HepG2 (cell line): ENCODE measurements at regions not wholly inside any gene's neighbourhood (a gene's known extent, or its start where the extent isn't known, plus 50 kb on each side); places are given as distances from the start of the nearest gene placed in this dataset.

Experiments used
- ATAC-seq: fragments of 200-7000 bp; cut with Tn5 transposase; 3 replicates; pipeline ENCODE4 v1.9.1; 2020; ENCODE audit warnings: mild to moderate bottlenecking, moderate library complexity
- BruUV-seq: library from RNA; stranded (reverse); fragments of 400-500 nt; replicated peaks from 2 replicates; lab custom pipeline; 2021; lab: Mats Ljungman, UMichigan
- CTCF ChIA-PET: fragments of 300-600 bp; formaldehyde crosslinking; extraction: SDS; loops from one replicate; lab custom pipeline; 2021; ENCODE audit warnings: low total read pairs, inconsistent platforms, low intra/inter-chr PET ratio; lab: Yijun Ruan, JAX
- POLR2A ChIA-PET: fragments of 350-600 bp; sonication (Branson Sonifier 250); formaldehyde crosslinking; loops from one replicate; lab custom pipeline; 2020; ENCODE audit warnings: antibody characterized with exemption, inconsistent platforms; lab: Yijun Ruan, JAX
- DNase-seq: peaks from one replicate; pipeline ENCODE4 v3.0.0-alpha.2; 2015; ENCODE audit warnings: low spot score
- FAIRE-seq: peaks from 3 replicates; lab custom pipeline; 2011; peaks lifted over from hg19 to GRCh38; lab: Jason Lieb, UNC
- H2AFZ ChIP-seq: one replicate; pipeline ENCODE4 v1.6.1; 2011; ENCODE audit warnings: low read length, inconsistent platforms
- H3K27ac ChIP-seq: fragments of 300-600 bp; 3 replicates; pipeline ENCODE4 v1.8.0; 2011; ENCODE audit warnings: mixed run types, mild to moderate bottlenecking, mixed read lengths, low read length, inconsistent platforms; ENCODE audit not compliant: insufficient read depth; ENCODE audit errors: extremely low read length
- H3K27me3 ChIP-seq, 2 experiments: fragments of 200-600 bp in 1 of 2; 2 replicates in 1 of 2; 3 replicates in 1 of 2; pipeline versions ENCODE4 v1.6.0 to v1.8.0; 2011; ENCODE audit warnings: low read length in 2 of 2, mild to moderate bottlenecking in 2 of 2, moderate library complexity in 2 of 2, inconsistent platforms in 1 of 2; ENCODE audit not compliant: insufficient read depth in 2 of 2, control insufficient read depth in 1 of 2
- H3K36me3 ChIP-seq, 2 experiments: fragments of 200-600 bp in 1 of 2; replicated peaks in 1 of 2; 2 replicates in 1 of 2; 3 replicates in 1 of 2; pipeline versions ENCODE4 v1.5.1 to v1.8.0; 2011; ENCODE audit warnings: low read length in 2 of 2, inconsistent platforms in 1 of 2; ENCODE audit not compliant: insufficient read depth in 2 of 2, control insufficient read depth in 1 of 2
- H3K4me1 ChIP-seq: 2 replicates; pipeline ENCODE4 v1.5.1; 2012; ENCODE audit warnings: low read length, inconsistent platforms; ENCODE audit not compliant: insufficient read depth
- H3K4me2 ChIP-seq: 2 replicates; pipeline ENCODE4 v1.6.0; 2011; ENCODE audit warnings: low read depth, low read length, inconsistent platforms
- H3K4me3 ChIP-seq, 3 experiments: fragments of 200-600 bp in 1 of 3; sonication (generic), shearing (Covaris generic) in 1 of 3; replicated peaks in 1 of 3; 2 replicates each; pipeline ENCODE4 v1.5.1; 2011 to 2016; ENCODE audit warnings: low read length in 3 of 3, inconsistent platforms in 2 of 3, low read depth in 2 of 3, mild to moderate bottlenecking in 2 of 3, control low read depth in 1 of 3, mixed read lengths in 1 of 3; ENCODE audit not compliant: insufficient read depth in 1 of 3
- H3K79me2 ChIP-seq: one replicate; pipeline ENCODE4 v1.6.1; 2011; ENCODE audit warnings: low read length, inconsistent platforms; ENCODE audit not compliant: insufficient read depth
- H3K9ac ChIP-seq: 2 replicates; pipeline ENCODE4 v1.6.0; 2011; ENCODE audit warnings: mild to moderate bottlenecking, low read depth, low read length, inconsistent platforms; ENCODE audit not compliant: insufficient read depth
- H3K9me3 ChIP-seq: 2 replicates; pipeline ENCODE4 v1.5.1; 2012; ENCODE audit warnings: mild to moderate bottlenecking, low read length
- H4K20me1 ChIP-seq: 2 replicates; pipeline ENCODE4 v1.6.0; 2011; ENCODE audit warnings: inconsistent platforms, mild to moderate bottlenecking, low read length, moderate library complexity; ENCODE audit not compliant: insufficient read depth
- CREM ChIP-seq, 2 experiments: sonication (generic) in 1 of 2; formaldehyde crosslinking in 1 of 2; IDR thresholded peaks; 2 replicates each; pipeline versions ENCODE4 v1.4.0 to v1.6.1; 2016 to 2020; ENCODE audit warnings: antibody characterized with exemption in 1 of 2, mild to moderate bottlenecking in 1 of 2, missing genetic modification reagents in 1 of 2
- FOXO1 ChIP-seq: sonication (generic); formaldehyde crosslinking; IDR thresholded peaks from 2 replicates; pipeline ENCODE4 v1.4.0; 2020; ENCODE audit warnings: missing genetic modification reagents
- HDAC2 ChIP-seq: sonication (generic); formaldehyde crosslinking; IDR thresholded peaks from 2 replicates; pipeline ENCODE4 v1.4.0; 2020; ENCODE audit warnings: missing genetic modification reagents
- HOXA7 ChIP-seq: sonication (generic); formaldehyde crosslinking; IDR thresholded peaks from 2 replicates; pipeline ENCODE4 v1.8.1; 2022; ENCODE audit warnings: mild to moderate bottlenecking, missing genetic modification reagents, moderate library complexity
- IRX3 ChIP-seq: sonication (generic); formaldehyde crosslinking; IDR thresholded peaks from 2 replicates; pipeline ENCODE4 v1.8.1; 2023; ENCODE audit warnings: mild to moderate bottlenecking, low read depth, missing genetic modification reagents, borderline replicate concordance
- KLF9 ChIP-seq: IDR thresholded peaks from 2 replicates; pipeline ENCODE4 v1.6.1; 2016; ENCODE audit warnings: low read depth
- MIXL1 ChIP-seq: IDR thresholded peaks from 2 replicates; pipeline ENCODE4 v1.6.1; 2016
- POLR2AphosphoS2 ChIP-seq: IDR thresholded peaks from 2 replicates; pipeline ENCODE4 v1.6.1; 2011; ENCODE audit warnings: low read depth, low read length, improper control_type of control experiment
- SIX1 ChIP-seq: sonication (generic); formaldehyde crosslinking; IDR thresholded peaks from 2 replicates; pipeline ENCODE4 v1.4.0; 2020; ENCODE audit warnings: missing genetic modification reagents, borderline replicate concordance
- SMAD9 ChIP-seq: sonication (generic); formaldehyde crosslinking; IDR thresholded peaks from 2 replicates; pipeline ENCODE4 v1.5.1; 2020; ENCODE audit warnings: mild to moderate bottlenecking, missing genetic modification reagents
- YEATS2 ChIP-seq: sonication (generic); formaldehyde crosslinking; IDR thresholded peaks from 2 replicates; pipeline ENCODE4 v1.4.0; 2020; ENCODE audit warnings: missing genetic modification reagents, borderline replicate concordance
- ZMYM4 ChIP-seq: sonication (generic); formaldehyde crosslinking; IDR thresholded peaks from 2 replicates; pipeline ENCODE4 v1.8.1; 2023; ENCODE audit warnings: mild to moderate bottlenecking, missing genetic modification reagents
- ZNF224 ChIP-seq: sonication (generic); formaldehyde crosslinking; IDR thresholded peaks from 2 replicates; pipeline ENCODE4 v1.5.0; 2020; ENCODE audit warnings: mild to moderate bottlenecking, missing genetic modification reagents
- ZNF256 ChIP-seq: sonication (generic); formaldehyde crosslinking; conservative IDR thresholded peaks from 2 replicates; pipeline ENCODE4 v1.4.0; 2020; ENCODE audit warnings: missing genetic modification reagents
- ZNF543 ChIP-seq: sonication (generic); formaldehyde crosslinking; IDR thresholded peaks from 2 replicates; pipeline ENCODE4 v1.4.0; 2020; ENCODE audit warnings: mild to moderate bottlenecking, missing genetic modification reagents
- ZNF605 ChIP-seq: sonication (generic); formaldehyde crosslinking; IDR thresholded peaks from 2 replicates; pipeline ENCODE4 v1.8.0; 2022; ENCODE audit warnings: mild to moderate bottlenecking, missing genetic modification reagents
- WGBS: methylation state at CpG from one replicate; pipeline ENCODE4 v1.1.6; 2017; ENCODE audit warnings: low lambda C conversion rate; 5-methylcytosine and 5-hydroxymethylcytosine counted together
- in situ Hi-C: cut with HindIII; loops from 2 replicates; pipeline ENCODE4 v1.10.0; 2017; ENCODE audit warnings: low pct_unique_long_range_greater_than_20kb; ENCODE audit not compliant: extremely low pct_ligation_motif_present
- intact Hi-C: fragments of 100-400 bp; cut with micrococcal nuclease; formaldehyde crosslinking; loops from one replicate; pipeline ENCODE4 v1.10.0; 2022; ENCODE audit not compliant: unreplicated experiment
- TF ChIP-seq, protein P1 (sequence below): sonication (generic); formaldehyde crosslinking; conservative IDR thresholded peaks from 2 replicates; pipeline ENCODE4 v1.8.0; 2022; ENCODE audit warnings: mild to moderate bottlenecking, moderate library complexity, missing genetic modification reagents
- TF ChIP-seq, protein P2 (sequence below), 2 experiments: sonication (generic) in 1 of 2; formaldehyde crosslinking in 1 of 2; IDR thresholded peaks; 2 replicates each; pipeline versions ENCODE4 v1.4.0 to v1.6.1; 2018 to 2020; ENCODE audit warnings: missing genetic modification reagents in 2 of 2, borderline replicate concordance in 1 of 2, low read depth in 1 of 2, mild to moderate bottlenecking in 1 of 2, missing biosample characterization in 1 of 2

DNA sequence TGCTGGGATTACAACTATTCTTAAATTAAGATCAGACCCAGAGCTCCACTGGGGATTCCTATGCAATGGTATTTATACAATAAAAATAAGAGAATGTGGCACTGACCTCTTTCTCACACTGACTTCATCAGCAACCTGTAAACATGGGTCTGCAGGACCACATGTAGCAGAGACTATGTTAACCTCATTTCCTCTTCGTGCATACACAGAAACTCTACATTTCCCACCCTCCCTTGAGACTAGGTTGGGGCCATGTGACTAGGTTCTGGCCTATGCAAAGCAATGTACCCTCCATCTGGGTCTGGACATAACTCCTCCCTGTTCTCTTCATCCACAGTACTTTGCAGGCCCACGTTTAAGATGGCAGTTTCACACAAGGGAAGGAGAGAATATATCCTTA, 514.4 kb upstream of the CHAC2 start:
- no peak overlapping the region for H3K4me3 ChIP-seq
- no peak for ATAC-seq
- no peak for FAIRE-seq
- H4K20me1 ChIP-seq: no peaks in the 10 kb centered on the region
- H3K27ac ChIP-seq: no peak overlapping the region
- H3K36me3 ChIP-seq: no peaks in the 10 kb centered on the region
- in situ Hi-C loops (no loop called here), intact Hi-C loops (no loop called here)
- no peaks in the 10 kb centered on the region for H3K27me3 ChIP-seq
- CTCF ChIA-PET: no interaction called here
- H3K9ac ChIP-seq: no peak overlapping the region
- no peak for DNase-seq
- POLR2A ChIA-PET: no interaction called here
- WGBS: 0% methylated on average over 2 of the region's 2 CpGs
- no peak overlapping the region for H3K4me2 ChIP-seq
- no peaks in the 10 kb centered on the region for H3K9me3 ChIP-seq
- H3K79me2 ChIP-seq: no peaks in the 10 kb centered on the region
- BruUV-seq: no TSS peak
- H2AFZ ChIP-seq: no peak overlapping the region
- no peak for TF ChIP-seq ZNF543 (CRISPR knock-in tag)
- TF ChIP-seq ZMYM4 (CRISPR knock-in tag): no peak
- TF ChIP-seq, protein P1, sequence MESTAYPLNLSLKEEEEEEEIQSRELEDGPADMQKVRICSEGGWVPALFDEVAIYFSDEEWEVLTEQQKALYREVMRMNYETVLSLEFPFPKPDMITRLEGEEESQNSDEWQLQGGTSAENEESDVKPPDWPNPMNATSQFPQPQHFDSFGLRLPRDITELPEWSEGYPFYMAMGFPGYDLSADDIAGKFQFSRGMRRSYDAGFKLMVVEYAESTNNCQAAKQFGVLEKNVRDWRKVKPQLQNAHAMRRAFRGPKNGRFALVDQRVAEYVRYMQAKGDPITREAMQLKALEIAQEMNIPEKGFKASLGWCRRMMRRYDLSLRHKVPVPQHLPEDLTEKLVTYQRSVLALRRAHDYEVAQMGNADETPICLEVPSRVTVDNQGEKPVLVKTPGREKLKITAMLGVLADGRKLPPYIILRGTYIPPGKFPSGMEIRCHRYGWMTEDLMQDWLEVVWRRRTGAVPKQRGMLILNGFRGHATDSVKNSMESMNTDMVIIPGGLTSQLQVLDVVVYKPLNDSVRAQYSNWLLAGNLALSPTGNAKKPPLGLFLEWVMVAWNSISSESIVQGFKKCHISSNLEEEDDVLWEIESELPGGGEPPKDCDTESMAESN (CRISPR knock-in tag): no peak
- TF ChIP-seq ZNF224 (CRISPR knock-in tag): no peak
- no peak for TF ChIP-seq HOXA7 (CRISPR knock-in tag)
- TF ChIP-seq FOXO1: no peak
- TF ChIP-seq CREM (IDR thresholded peaks at IDR 0.05): no peak
- no peak for TF ChIP-seq CREM (CRISPR knock-in tag; IDR thresholded peaks at IDR 0.05)
- no peaks in the 10 kb centered on the region for H3K4me1 ChIP-seq

DNA sequence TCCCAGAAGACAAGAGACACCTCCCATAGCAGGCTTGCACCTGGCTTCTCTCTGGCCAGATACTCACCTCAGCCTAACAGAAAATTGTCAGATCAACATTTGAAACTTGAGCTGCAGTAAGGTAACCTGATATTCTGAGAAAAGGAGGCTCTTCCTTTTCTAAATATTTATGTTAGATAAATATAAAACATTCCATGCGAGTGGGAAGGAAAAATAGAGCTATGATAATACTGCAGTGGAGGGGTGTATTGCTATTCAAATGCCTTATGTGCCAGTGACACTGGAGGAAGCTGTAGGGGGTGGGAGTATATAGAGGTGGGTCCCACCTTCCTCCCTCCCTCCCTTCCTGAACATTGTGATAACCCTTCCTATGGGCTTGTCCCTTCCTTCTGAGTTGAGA, 515.5 kb upstream of the CHAC2 start:
- H3K27me3 ChIP-seq: no peaks in the 10 kb centered on the region
- H3K27ac ChIP-seq: no peak overlapping the region
- in situ Hi-C loops (no loop called here), intact Hi-C loops (no loop called here)
- no peaks in the 10 kb centered on the region for H3K36me3 ChIP-seq
- no peak for FAIRE-seq
- no peak for ATAC-seq
- DNase-seq: no peak
- WGBS: 0% methylated on average over 1 of the region's 1 CpG
- no peaks in the 10 kb centered on the region for H3K4me1 ChIP-seq
- H4K20me1 ChIP-seq: no peaks in the 10 kb centered on the region
- H3K4me2 ChIP-seq: no peak overlapping the region
- no peak overlapping the region for H3K4me3 ChIP-seq
- no peak overlapping the region for H2AFZ ChIP-seq
- ChIA-PET CTCF (no interaction called here), POLR2A (no interaction called here)
- no peaks in the 10 kb centered on the region for H3K9me3 ChIP-seq
- no peak overlapping the region for H3K9ac ChIP-seq
- H3K79me2 ChIP-seq: no peaks in the 10 kb centered on the region
- BruUV-seq: no TSS peak
- TF ChIP-seq ZNF605 (CRISPR knock-in tag) (no peak), POLR2AphosphoS2 (no peak), MIXL1 (no peak), SMAD9 (CRISPR knock-in tag) (no peak), IRX3 (CRISPR knock-in tag) (no peak), YEATS2 (CRISPR knock-in tag) (no peak), HDAC2 (no peak), ZNF543 (CRISPR knock-in tag) (no peak), ZNF256 (CRISPR knock-in tag) (no peak), KLF9 (CRISPR knock-in tag) (no peak), SIX1 (no peak)
- TF ChIP-seq, protein P2, sequence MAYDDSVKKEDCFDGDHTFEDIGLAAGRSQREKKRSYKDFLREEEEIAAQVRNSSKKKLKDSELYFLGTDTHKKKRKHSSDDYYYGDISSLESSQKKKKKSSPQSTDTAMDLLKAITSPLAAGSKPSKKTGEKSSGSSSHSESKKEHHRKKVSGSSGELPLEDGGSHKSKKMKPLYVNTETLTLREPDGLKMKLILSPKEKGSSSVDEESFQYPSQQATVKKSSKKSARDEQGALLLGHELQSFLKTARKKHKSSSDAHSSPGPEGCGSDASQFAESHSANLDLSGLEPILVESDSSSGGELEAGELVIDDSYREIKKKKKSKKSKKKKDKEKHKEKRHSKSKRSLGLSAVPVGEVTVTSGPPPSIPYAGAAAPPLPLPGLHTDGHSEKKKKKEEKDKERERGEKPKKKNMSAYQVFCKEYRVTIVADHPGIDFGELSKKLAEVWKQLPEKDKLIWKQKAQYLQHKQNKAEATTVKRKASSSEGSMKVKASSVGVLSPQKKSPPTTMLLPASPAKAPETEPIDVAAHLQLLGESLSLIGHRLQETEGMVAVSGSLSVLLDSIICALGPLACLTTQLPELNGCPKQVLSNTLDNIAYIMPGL (CRISPR knock-in tag; IDR thresholded peaks at IDR 0.05; ENCODE audit: borderline replicate concordance in 1 of 2, low read depth in 1 of 2): no peak
